Astrocyte of the cerebellum (primary cell): ENCODE measurements at regions not wholly inside any gene's neighbourhood (a gene's known extent, or its start where the extent isn't known, plus 50 kb on each side); places are given as distances from the start of the nearest gene placed in this dataset.
"Not testable (repeated sequence)": the region's sequence is repeated elsewhere in the genome, so short reads cannot be mapped to it uniquely, and the experiment has no call there.

Experiments
- DNase-seq: peaks from one replicate; pipeline ENCODE4 v3.0.0-alpha.2; 2011; ENCODE audit warnings: low read depth
- H3K4me3 ChIP-seq: 2 replicates; pipeline ENCODE4 v1.5.1; 2011; ENCODE audit warnings: mild to moderate bottlenecking, low read depth, low read length, moderate library complexity
- in situ Hi-C: cut with HindIII; loops from 2 replicates; pipeline ENCODE4 v1.10.0; 2017; ENCODE audit warnings: low sequenced_read_pairs
- TF ChIP-seq, protein P1 (sequence below): IDR thresholded peaks from 2 replicates; pipeline ENCODE4 v1.5.1; 2012; ENCODE audit warnings: low read length, low read depth, moderate library complexity, mild to moderate bottlenecking; ENCODE audit errors: missing control alignments

- no peak overlapping the region for H3K4me3 ChIP-seq
- in situ Hi-C loops = no loop called here
- no peak for DNase-seq
- TF ChIP-seq, protein P1, sequence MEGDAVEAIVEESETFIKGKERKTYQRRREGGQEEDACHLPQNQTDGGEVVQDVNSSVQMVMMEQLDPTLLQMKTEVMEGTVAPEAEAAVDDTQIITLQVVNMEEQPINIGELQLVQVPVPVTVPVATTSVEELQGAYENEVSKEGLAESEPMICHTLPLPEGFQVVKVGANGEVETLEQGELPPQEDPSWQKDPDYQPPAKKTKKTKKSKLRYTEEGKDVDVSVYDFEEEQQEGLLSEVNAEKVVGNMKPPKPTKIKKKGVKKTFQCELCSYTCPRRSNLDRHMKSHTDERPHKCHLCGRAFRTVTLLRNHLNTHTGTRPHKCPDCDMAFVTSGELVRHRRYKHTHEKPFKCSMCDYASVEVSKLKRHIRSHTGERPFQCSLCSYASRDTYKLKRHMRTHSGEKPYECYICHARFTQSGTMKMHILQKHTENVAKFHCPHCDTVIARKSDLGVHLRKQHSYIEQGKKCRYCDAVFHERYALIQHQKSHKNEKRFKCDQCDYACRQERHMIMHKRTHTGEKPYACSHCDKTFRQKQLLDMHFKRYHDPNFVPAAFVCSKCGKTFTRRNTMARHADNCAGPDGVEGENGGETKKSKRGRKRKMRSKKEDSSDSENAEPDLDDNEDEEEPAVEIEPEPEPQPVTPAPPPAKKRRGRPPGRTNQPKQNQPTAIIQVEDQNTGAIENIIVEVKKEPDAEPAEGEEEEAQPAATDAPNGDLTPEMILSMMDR = no peak
Measured at GRCh38 chr5:18732556-18733479, 1098.6 kb downstream of the TAF11L14 start.

GRCh38 chr5:18736051-18736398, 1101.8 kb downstream of the TAF11L14 start:
- TF ChIP-seq, protein P1 = no peak
- DNase-seq = no peak
- H3K4me3 ChIP-seq = no peak overlapping the region
- in situ Hi-C loops = no loop called here

DNA sequence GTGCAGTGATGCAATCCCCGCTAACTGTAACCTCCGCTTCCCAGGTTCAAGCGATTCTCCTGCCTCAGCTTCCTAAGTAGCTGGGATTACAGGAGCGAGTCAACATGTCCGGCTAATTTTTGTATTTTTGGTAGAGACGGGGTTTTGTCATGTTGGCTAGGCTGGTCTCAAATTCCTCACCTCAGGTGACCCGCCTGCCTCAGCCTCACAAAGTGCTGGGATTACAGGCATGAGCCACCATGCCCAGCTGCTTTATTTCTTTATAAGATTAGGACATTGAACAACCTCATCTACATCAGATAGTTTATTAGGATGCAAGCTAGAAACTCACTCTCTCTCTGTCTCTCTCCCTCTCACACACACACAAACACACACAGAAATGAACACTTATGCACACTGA, 1102.5 kb downstream of the TAF11L14 start:
- H3K4me3 ChIP-seq, in situ Hi-C loops, DNase-seq: not testable (repeated sequence)

DNA sequence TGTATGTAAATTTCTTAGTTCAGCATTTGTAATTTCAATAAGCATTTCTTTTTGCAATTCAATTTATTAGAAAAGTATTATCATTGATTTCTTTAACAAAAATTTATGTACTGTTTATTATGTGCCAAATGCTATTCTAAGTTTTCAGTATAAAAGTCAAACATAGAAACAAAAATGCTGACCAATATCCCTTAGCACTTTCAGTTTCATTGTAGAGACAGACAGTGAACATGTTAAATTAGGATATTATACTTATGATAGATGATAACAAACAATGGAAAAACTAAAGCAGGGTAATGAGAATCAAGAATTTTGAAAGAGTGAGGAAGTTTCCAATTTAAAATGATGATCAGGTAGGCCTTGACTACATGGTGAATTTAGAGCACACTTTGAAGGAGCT, 1106.0 kb downstream of the TAF11L14 start:
- no peak overlapping the region for H3K4me3 ChIP-seq
- TF ChIP-seq, protein P1 = no peak
- in situ Hi-C loops = no loop called here
- DNase-seq = no peak

GRCh38 chr5:18742830-18743229, 1108.6 kb downstream of the TAF11L14 start:
- TF ChIP-seq, protein P1 = no peak
- no peak for DNase-seq
- in situ Hi-C loops = no loop called here
- no peak overlapping the region for H3K4me3 ChIP-seq

- H3K4me3 ChIP-seq = no peak overlapping the region
- TF ChIP-seq, protein P1 = no peak
- DNase-seq = no peak
- in situ Hi-C loops = no loop called here
Measured at GRCh38 chr5:18744441-18744840, 1110.2 kb downstream of the TAF11L14 start.

DNA sequence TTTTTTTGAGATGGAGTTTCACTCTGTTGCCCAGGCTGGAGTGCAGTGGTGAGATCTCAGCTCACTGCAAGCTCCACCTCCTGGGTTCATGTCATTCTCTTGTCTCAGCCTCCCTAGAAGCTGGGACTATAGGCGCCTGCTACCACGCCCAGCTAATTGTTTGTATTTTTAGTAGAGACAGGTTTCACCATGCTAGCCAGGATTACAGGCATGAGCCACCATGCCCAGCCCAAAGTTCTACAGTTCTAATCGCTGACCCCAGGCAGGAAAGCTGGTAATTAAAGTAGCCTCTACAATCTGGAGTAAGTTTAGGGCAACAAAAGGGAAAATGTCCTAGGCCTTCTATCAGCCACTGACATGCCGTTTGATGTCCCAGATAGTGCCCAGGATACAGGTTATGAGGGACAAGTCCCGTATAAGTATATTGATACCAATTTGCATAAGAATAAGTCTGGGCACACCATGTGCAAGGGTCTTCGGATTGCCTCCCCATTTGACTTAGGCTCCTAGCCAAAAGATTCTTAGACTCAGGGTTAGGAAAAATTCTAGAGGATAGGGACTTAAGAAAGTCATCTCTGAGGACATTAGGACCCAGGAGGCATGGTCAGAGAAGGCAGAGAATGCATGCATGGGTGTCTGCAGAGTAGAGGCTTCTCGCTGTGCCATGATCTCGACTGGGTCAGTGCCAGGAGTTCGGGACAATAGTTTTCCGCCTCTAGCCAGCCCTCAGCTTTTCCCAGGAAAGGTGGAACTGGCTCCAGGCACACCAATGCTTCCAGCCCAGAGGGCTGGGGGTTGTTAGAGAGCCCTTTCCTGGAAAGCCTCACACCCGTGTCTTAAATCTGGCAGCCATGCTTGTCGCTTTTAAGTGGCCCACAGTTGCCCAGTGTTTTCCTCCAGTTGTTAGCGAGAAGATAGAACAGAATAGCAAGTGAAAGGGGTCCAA, 1111.1 kb downstream of the TAF11L14 start:
- H3K4me3 ChIP-seq = no peak overlapping the region
- in situ Hi-C loops = no loop called here
- DNase-seq = no peak
- TF ChIP-seq, protein P1 = no peak
